Endothelial cell of umbilical vein (primary cell): ENCODE measurements at regions not wholly inside any gene's neighbourhood (a gene's known extent, or its start where the extent isn't known, plus 50 kb on each side); places are given as distances from the start of the nearest gene placed in this dataset.

ENCODE experiments used
- BruUV-seq: library from RNA; stranded (reverse); fragments of 400-500 nt; replicated peaks from 2 replicates; lab custom pipeline; 2021; lab: Mats Ljungman, UMichigan
- CTCF ChIA-PET: fragments of 300-600, 350-600 bp; sonication (Branson Sonifier 250); formaldehyde crosslinking; loops from one replicate; lab custom pipeline; 2021; ENCODE audit warnings: antibody characterized with exemption, inconsistent platforms; lab: Charles Lee
- POLR2A ChIA-PET: fragments of 300-600, 350-600 bp; sonication (Branson Sonifier 250); formaldehyde crosslinking; loops from one replicate; lab custom pipeline; 2021; ENCODE audit warnings: antibody characterized with exemption, inconsistent platforms; lab: Charles Lee
- DNase-seq: peaks from one replicate; pipeline ENCODE4 v3.0.0-alpha.2; 2011; ENCODE audit warnings: low read depth, low spot score
- FAIRE-seq: peaks from 2 replicates; lab custom pipeline; 2011; peaks lifted over from hg19 to GRCh38; lab: Jason Lieb, UNC
- H2AFZ ChIP-seq: 2 replicates; pipeline ENCODE4 v1.6.0; 2012; ENCODE audit warnings: low read depth, low read length, control low read depth, inconsistent platforms
- H3K27ac ChIP-seq: 2 replicates; pipeline ENCODE4 v1.5.1; 2011; ENCODE audit warnings: low read depth, mild to moderate bottlenecking, control low read depth, low read length, moderate library complexity; ENCODE audit not compliant: insufficient read depth
- H3K27me3 ChIP-seq, 2 experiments: 2 replicates each; pipeline versions ENCODE4 v1.6.0 to v1.6.1; 2011; ENCODE audit warnings: low read length in 2 of 2, mixed read lengths in 1 of 2; ENCODE audit not compliant: control insufficient read depth in 2 of 2, insufficient read depth in 2 of 2
- H3K36me3 ChIP-seq, 2 experiments: 2 replicates in 1 of 2; 3 replicates in 1 of 2; pipeline ENCODE4 v1.5.1; 2011; ENCODE audit warnings: low read length in 2 of 2, mild to moderate bottlenecking in 1 of 2, moderate library complexity in 1 of 2; ENCODE audit not compliant: control insufficient read depth in 2 of 2, insufficient read depth in 2 of 2; ENCODE audit errors: extremely low read depth in 1 of 2
- H3K4me1 ChIP-seq: 3 replicates; pipeline ENCODE4 v1.5.1; 2011; ENCODE audit warnings: mild to moderate bottlenecking, low read length; ENCODE audit not compliant: control insufficient read depth, insufficient read depth; ENCODE audit errors: extremely low read depth
- H3K4me2 ChIP-seq: 2 replicates; pipeline ENCODE4 v1.6.1; 2011; ENCODE audit warnings: low read length, control low read depth, mixed read lengths; ENCODE audit not compliant: insufficient read depth
- H3K4me3 ChIP-seq, 3 experiments: fragments of 200-600 bp in 1 of 3; sonication (generic), shearing (Covaris generic) in 1 of 3; replicated peaks in 1 of 3; 2 replicates each; pipeline ENCODE4 v1.5.1; 2011 to 2016; ENCODE audit warnings: control low read depth in 3 of 3, low read length in 3 of 3, mild to moderate bottlenecking in 2 of 3, inconsistent platforms in 1 of 3, low read depth in 1 of 3, moderate library complexity in 1 of 3; ENCODE audit not compliant: insufficient read depth in 1 of 3
- H3K79me2 ChIP-seq: 2 replicates; pipeline ENCODE4 v1.6.0; 2012; ENCODE audit warnings: low read length, inconsistent platforms; ENCODE audit not compliant: control insufficient read depth, insufficient read depth
- H3K9ac ChIP-seq: replicated peaks from 2 replicates; pipeline ENCODE3; 2011; ENCODE audit warnings: low read length, control low read depth; ENCODE audit not compliant: insufficient read depth; ENCODE audit errors: extremely low read depth
- H3K9me1 ChIP-seq: replicated peaks from 3 replicates; pipeline ENCODE4 v1.6.0; 2011; ENCODE audit warnings: mild to moderate bottlenecking, low read length; ENCODE audit not compliant: control insufficient read depth, insufficient read depth; ENCODE audit errors: extremely low read depth
- H3K9me3 ChIP-seq: replicated peaks from 2 replicates; pipeline ENCODE4 v1.5.1; 2012; ENCODE audit warnings: low read length, inconsistent platforms; ENCODE audit not compliant: control insufficient read depth, insufficient read depth
- H4K20me1 ChIP-seq: replicated peaks from 2 replicates; pipeline ENCODE3; 2011; ENCODE audit warnings: mild to moderate bottlenecking, low read length; ENCODE audit not compliant: control insufficient read depth, insufficient read depth; ENCODE audit errors: extremely low read depth
- CTCF ChIP-seq, 2 donors: IDR thresholded peaks; 1 replicate in 1 of 2; 2 replicates in 1 of 2; pipeline ENCODE4 v1.5.1; 2011; ENCODE audit warnings: low read length in 2 of 2, mild to moderate bottlenecking in 2 of 2, moderate library complexity in 2 of 2, control low read depth in 1 of 2, inconsistent platforms in 1 of 2, low read depth in 1 of 2; ENCODE audit not compliant: insufficient read depth in 1 of 2; ENCODE audit errors: extremely low read depth in 1 of 2
- EZH2 ChIP-seq: IDR thresholded peaks from 2 replicates; pipeline ENCODE4 v1.6.1; 2012; ENCODE audit warnings: borderline replicate concordance, low read depth, mild to moderate bottlenecking, moderate library complexity, low read length, inconsistent platforms; ENCODE audit not compliant: severe bottlenecking
- FOS ChIP-seq: IDR thresholded peaks from 2 replicates; pipeline ENCODE4 v1.6.1; 2011; ENCODE audit warnings: mild to moderate bottlenecking, low read length, moderate library complexity, borderline replicate concordance; ENCODE audit not compliant: insufficient read depth
- GATA2 ChIP-seq: IDR thresholded peaks from 2 replicates; pipeline ENCODE4 v1.7.0; 2011; ENCODE audit warnings: low read depth, mild to moderate bottlenecking, moderate library complexity, mixed read lengths, low read length; ENCODE audit not compliant: insufficient read length, insufficient read depth
- JUN ChIP-seq: IDR thresholded peaks from 2 replicates; pipeline ENCODE4 v1.6.1; 2011; ENCODE audit warnings: borderline replicate concordance, low read depth; ENCODE audit not compliant: insufficient read length, insufficient read depth
- MAX ChIP-seq: IDR thresholded peaks from 2 replicates; pipeline ENCODE4 v1.6.1; 2011; ENCODE audit not compliant: insufficient read depth, insufficient read length
- MYC ChIP-seq: IDR thresholded peaks from one replicate; pipeline ENCODE4 v1.6.1; 2011; ENCODE audit warnings: mild to moderate bottlenecking, low read depth, low read length
- POLR2A ChIP-seq: IDR thresholded peaks from 2 replicates; pipeline ENCODE4 v1.6.1; 2012; ENCODE audit warnings: low read depth, mild to moderate bottlenecking, control low read depth, low read length
- POLR2AphosphoS5 ChIP-seq: IDR thresholded peaks from 2 replicates; pipeline ENCODE4 v1.6.1; 2012; ENCODE audit warnings: low read depth, mild to moderate bottlenecking, control low read depth, low read length, moderate library complexity; ENCODE audit not compliant: insufficient read depth
- dilution Hi-C: fragments of 300-500 bp; cut with MboI; formaldehyde crosslinking; loops from one replicate; pipeline ENCODE4 v1.15.0; 2019; ENCODE audit warnings: low sequenced_read_pairs; ENCODE audit not compliant: extremely low pct_ligation_motif_present
- intact Hi-C: fragments of 100-400 bp; cut with micrococcal nuclease; formaldehyde crosslinking; loops from one replicate; pipeline ENCODE4 v1.10.0; 2022

GRCh38 chr18:1227025-1227424 lies 322.4 kb downstream of the ADCYAP1 start:
- H4K20me1 ChIP-seq, result no peaks in the 10 kb centered on the region
- POLR2A ChIA-PET, result no interaction called here

More at GRCh38 chr18:1227025-1227424, 322.4 kb downstream of the ADCYAP1 start:
- H3K9me1 ChIP-seq, result no peaks in the 10 kb centered on the region
- H3K4me1 ChIP-seq, result no peaks in the 10 kb centered on the region
- no TSS peak for BruUV-seq
- FAIRE-seq (no peak), DNase-seq (no peak)
- no peak overlapping the region for H3K27ac ChIP-seq
- H3K79me2 ChIP-seq, result no peaks in the 10 kb centered on the region
- no peak overlapping the region for H2AFZ ChIP-seq
- H3K4me2 ChIP-seq, result no peak overlapping the region
- dilution Hi-C loops, result no loop called here
- CTCF ChIA-PET, result no interaction called here
- H3K36me3 ChIP-seq, result no peaks in the 10 kb centered on the region
- no peak for TF ChIP-seq EZH2
- TF ChIP-seq FOS, result no peak
- TF ChIP-seq POLR2A, result no peak
- TF ChIP-seq JUN, result no peak
- TF ChIP-seq MYC, result no peak
- no peak for TF ChIP-seq MAX
- no peak for TF ChIP-seq GATA2
- no peak for TF ChIP-seq POLR2AphosphoS5
- TF ChIP-seq CTCF (IDR thresholded peaks at IDR 0.05; ENCODE audit: extremely low read depth in 1 of 2, insufficient read depth in 1 of 2, low read depth in 1 of 2, low read length in 2 of 2), result no peak
- no peaks in the 10 kb centered on the region for H3K27me3 ChIP-seq
- H3K9ac ChIP-seq, result no peak overlapping the region
- H3K9me3 ChIP-seq, result no peaks in the 10 kb centered on the region
- no peak overlapping the region for H3K4me3 ChIP-seq
- intact Hi-C loops, result no loop called here
